B cell (primary cell): ENCODE measurements at regions not wholly inside any gene's neighbourhood (a gene's known extent, or its start where the extent isn't known, plus 50 kb on each side); places are given as distances from the start of the nearest gene placed in this dataset.
A peak's percentile ranks its signal among the peaks of the same experiment; 100 is the strongest.

Experiments used
- EZH2 ChIP-seq: IDR thresholded peaks from 2 replicates; pipeline ENCODE4 v1.6.1; 2012; ENCODE audit warnings: borderline replicate concordance, low read depth, mild to moderate bottlenecking, moderate library complexity, low read length; ENCODE audit not compliant: insufficient read depth, poor library complexity, severe bottlenecking
- TF ChIP-seq, protein P1 (sequence below): fragments of 200-600 bp; IDR thresholded peaks from one replicate; pipeline ENCODE4 v1.8.0; 2022; ENCODE audit warnings: antibody characterized with exemption, mild to moderate bottlenecking

DNA sequence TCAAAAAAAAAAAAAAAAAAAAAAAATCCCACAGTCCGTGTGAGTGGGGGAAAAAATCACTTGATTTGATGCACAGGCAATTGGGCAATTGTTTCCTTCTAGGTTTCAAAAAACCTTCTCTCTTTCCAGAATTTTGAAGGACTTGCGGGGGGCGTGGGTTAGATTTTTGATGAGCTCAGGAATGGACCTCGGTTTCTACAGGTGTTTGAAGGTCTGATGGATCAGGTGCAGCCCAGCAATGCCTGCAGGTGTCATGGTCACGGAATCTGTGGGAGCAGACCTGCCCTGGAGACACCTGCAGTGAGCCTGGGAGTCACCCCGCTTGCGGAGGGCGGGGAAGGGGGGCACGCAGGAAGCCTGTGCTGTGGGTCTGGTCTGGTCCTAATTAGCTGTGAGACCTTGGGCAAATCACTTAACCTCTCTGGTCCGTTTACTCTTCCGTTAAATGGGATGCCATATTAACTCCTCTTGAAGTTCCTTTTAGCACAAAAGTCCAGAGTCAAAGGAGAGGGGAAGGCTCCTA lies 174.2 kb downstream of the IRF8 start:
- TF ChIP-seq, protein P1, sequence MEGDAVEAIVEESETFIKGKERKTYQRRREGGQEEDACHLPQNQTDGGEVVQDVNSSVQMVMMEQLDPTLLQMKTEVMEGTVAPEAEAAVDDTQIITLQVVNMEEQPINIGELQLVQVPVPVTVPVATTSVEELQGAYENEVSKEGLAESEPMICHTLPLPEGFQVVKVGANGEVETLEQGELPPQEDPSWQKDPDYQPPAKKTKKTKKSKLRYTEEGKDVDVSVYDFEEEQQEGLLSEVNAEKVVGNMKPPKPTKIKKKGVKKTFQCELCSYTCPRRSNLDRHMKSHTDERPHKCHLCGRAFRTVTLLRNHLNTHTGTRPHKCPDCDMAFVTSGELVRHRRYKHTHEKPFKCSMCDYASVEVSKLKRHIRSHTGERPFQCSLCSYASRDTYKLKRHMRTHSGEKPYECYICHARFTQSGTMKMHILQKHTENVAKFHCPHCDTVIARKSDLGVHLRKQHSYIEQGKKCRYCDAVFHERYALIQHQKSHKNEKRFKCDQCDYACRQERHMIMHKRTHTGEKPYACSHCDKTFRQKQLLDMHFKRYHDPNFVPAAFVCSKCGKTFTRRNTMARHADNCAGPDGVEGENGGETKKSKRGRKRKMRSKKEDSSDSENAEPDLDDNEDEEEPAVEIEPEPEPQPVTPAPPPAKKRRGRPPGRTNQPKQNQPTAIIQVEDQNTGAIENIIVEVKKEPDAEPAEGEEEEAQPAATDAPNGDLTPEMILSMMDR: peak; percentile 44
- no peak for TF ChIP-seq EZH2
